HCT116 (cell line): ENCODE measurements at regions not wholly inside any gene's neighbourhood (a gene's known extent, or its start where the extent isn't known, plus 50 kb on each side); places are given as distances from the start of the nearest gene placed in this dataset.

Experiments used
- ATAC-seq: fragments of 200-7000 bp; cut with Tn5 transposase; 2 replicates; pipeline ENCODE4 v1.9.1; 2020; ENCODE audit warnings: mild to moderate bottlenecking, moderate library complexity
- BruUV-seq: library from RNA; stranded (reverse); fragments of 400-500 nt; replicated peaks from 2 replicates; lab custom pipeline; 2021; lab: Mats Ljungman, UMichigan
- CTCF ChIA-PET: fragments of 300-600 bp; sonication (Branson Sonifier 250); formaldehyde crosslinking; loops from one replicate; lab custom pipeline; 2021; ENCODE audit warnings: antibody characterized with exemption; lab: Charles Lee
- POLR2A ChIA-PET: fragments of 300-600, 350-600 bp; sonication (Branson Sonifier 250); formaldehyde crosslinking; loops from one replicate; lab custom pipeline; 2021; ENCODE audit warnings: antibody characterized with exemption; lab: Charles Lee
- RAD21 ChIA-PET, 2 experiments: fragments of 300-600 bp; sonication (Branson Sonifier 250); formaldehyde crosslinking; loops; one replicate each; lab custom pipeline; 2023; ENCODE audit warnings: low total read pairs in 2 of 2; ENCODE audit not compliant: uncharacterized antibody in 2 of 2, unreplicated experiment in 2 of 2, low non-redundant PET in 1 of 2; lab: Charles Lee
- DNase-seq: peaks from one replicate; pipeline ENCODE4 v3.0.0-alpha.2; 2010; ENCODE audit warnings: low read depth, low spot score
- H2AFZ ChIP-seq: fragments of 200-600 bp; shearing (Covaris generic), sonication (generic); 2 replicates; pipeline ENCODE4 v1.6.1; 2017; ENCODE audit warnings: low read depth, mixed run types, mixed read lengths, antibody characterized with exemption, low read length; ENCODE audit not compliant: poor library complexity, severe bottlenecking
- H3K27ac ChIP-seq: 2 replicates; pipeline ENCODE4 v1.5.1; 2012; ENCODE audit warnings: low read depth, low read length
- H3K27me3 ChIP-seq: fragments of 200-600 bp; sonication (generic); 2 replicates; pipeline ENCODE4 v1.6.1; 2016; ENCODE audit warnings: mixed run types, low read length, mixed read lengths; ENCODE audit not compliant: insufficient read depth
- H3K36me3 ChIP-seq, 2 experiments: fragments of 200-500 bp in 1 of 2; fragments of 200-600 bp in 1 of 2; sonication (Bioruptor generic) in 1 of 2; sonication (generic) in 1 of 2; 2 replicates each; pipeline versions ENCODE4 v1.5.1 to v1.6.1; 2014 to 2016; ENCODE audit warnings: low read length in 2 of 2, inconsistent platforms in 1 of 2, mixed read lengths in 1 of 2, mixed run types in 1 of 2; ENCODE audit not compliant: insufficient read depth in 2 of 2, control insufficient read depth in 1 of 2
- H3K4me1 ChIP-seq, 2 experiments: fragments of 200-600 bp in 1 of 2; sonication (generic) in 1 of 2; 2 replicates each; pipeline versions ENCODE4 v1.5.1 to v1.6.1; 2012 to 2017; ENCODE audit warnings: low read length in 2 of 2, inconsistent platforms in 1 of 2, mild to moderate bottlenecking in 1 of 2, mixed read lengths in 1 of 2, mixed run types in 1 of 2, moderate library complexity in 1 of 2; ENCODE audit not compliant: insufficient read depth in 2 of 2, control insufficient read depth in 1 of 2
- H3K4me2 ChIP-seq: fragments of 200-600 bp; sonication (generic); 2 replicates; pipeline ENCODE4 v1.6.1; 2017; ENCODE audit warnings: mixed run types, low read length, mixed read lengths
- H3K4me3 ChIP-seq, 2 experiments: fragments of 200-600 bp in 1 of 2; sonication (generic) in 1 of 2; replicated peaks in 1 of 2; 2 replicates each; pipeline ENCODE4 v1.5.1; 2011 to 2016; ENCODE audit warnings: low read length in 2 of 2, control low read depth in 1 of 2, low read depth in 1 of 2, mild to moderate bottlenecking in 1 of 2, mixed read lengths in 1 of 2, mixed run types in 1 of 2
- H3K79me2 ChIP-seq: fragments of 200-600 bp; sonication (generic); 2 replicates; pipeline ENCODE4 v1.6.1; 2017; ENCODE audit warnings: mild to moderate bottlenecking, mixed run types, low read length, moderate library complexity, mixed read lengths; ENCODE audit not compliant: insufficient read depth
- H3K9ac ChIP-seq: fragments of 200-600 bp; sonication (generic); 2 replicates; pipeline ENCODE4 v1.6.1; 2016; ENCODE audit warnings: low read length, mixed read lengths
- H3K9me2 ChIP-seq: fragments of 200-600 bp; sonication (generic), shearing (Covaris generic); 2 replicates; pipeline ENCODE4 v1.6.1; 2017; ENCODE audit warnings: mixed run types, mild to moderate bottlenecking, moderate library complexity; ENCODE audit not compliant: insufficient read depth
- H3K9me3 ChIP-seq, 2 experiments: fragments of 200-500 bp in 1 of 2; fragments of 200-600 bp in 1 of 2; sonication (Bioruptor generic) in 1 of 2; sonication (generic) in 1 of 2; 2 replicates each; pipeline ENCODE4 v1.6.1; 2014 to 2017; ENCODE audit warnings: low read length in 2 of 2, mixed read lengths in 2 of 2, inconsistent platforms in 1 of 2, low read depth in 1 of 2, mild to moderate bottlenecking in 1 of 2, mixed run types in 1 of 2, moderate library complexity in 1 of 2; ENCODE audit not compliant: control insufficient read depth in 1 of 2, insufficient read depth in 1 of 2
- H4K20me1 ChIP-seq: fragments of 200-600 bp; sonication (generic), shearing (Covaris generic); 2 replicates; pipeline ENCODE4 v1.6.1; 2017; ENCODE audit warnings: mixed run types, mild to moderate bottlenecking, moderate library complexity; ENCODE audit not compliant: insufficient read depth
- CEBPB ChIP-seq: IDR thresholded peaks from 2 replicates; pipeline ENCODE4 v1.6.1; 2012; ENCODE audit warnings: low read depth
- ELF1 ChIP-seq: IDR thresholded peaks from 2 replicates; pipeline ENCODE4 v1.6.1; 2012; ENCODE audit warnings: low read depth, borderline replicate concordance
- FOSL1 ChIP-seq: IDR thresholded peaks from 2 replicates; pipeline ENCODE4 v1.6.1; 2012; ENCODE audit warnings: low read depth
- JUND ChIP-seq: IDR thresholded peaks from 2 replicates; pipeline ENCODE4 v1.6.1; 2012
- POLR2A ChIP-seq: IDR thresholded peaks from 2 replicates; pipeline ENCODE4 v1.7.0; 2011; ENCODE audit warnings: borderline replicate concordance; ENCODE audit not compliant: insufficient read depth, insufficient read length; ENCODE audit errors: extremely low read depth
- RAD21 ChIP-seq: IDR thresholded peaks from 2 replicates; pipeline ENCODE4 v1.6.1; 2012; ENCODE audit warnings: low read depth, mild to moderate bottlenecking
- REST ChIP-seq: IDR thresholded peaks from 2 replicates; pipeline ENCODE4 v1.6.1; 2012; ENCODE audit warnings: low read depth
- SIN3A ChIP-seq: IDR thresholded peaks from 2 replicates; pipeline ENCODE4 v1.6.1; 2012; ENCODE audit warnings: low read depth
- SRF ChIP-seq: IDR thresholded peaks from 2 replicates; pipeline ENCODE4 v1.6.1; 2012; ENCODE audit warnings: low read depth
- TCF7L2 ChIP-seq: IDR thresholded peaks from 2 replicates; pipeline ENCODE4 v1.7.0; 2011; ENCODE audit warnings: borderline replicate concordance, inconsistent platforms; ENCODE audit not compliant: insufficient read depth, insufficient read length; ENCODE audit errors: extremely low read depth
- ZFX ChIP-seq: fragments of 450-650 bp; IDR thresholded peaks from 2 replicates; pipeline ENCODE4 v1.6.1; 2017
- intact Hi-C: fragments of 100-400 bp; cut with micrococcal nuclease; formaldehyde crosslinking; loops from 2 replicates; pipeline ENCODE4 v1.10.0; 2022
- TF ChIP-seq, protein P1 (sequence below), 3 experiments: fragments of 200-600 bp in 1 of 3; sonication (generic) in 1 of 3; IDR thresholded peaks in 2 of 3; conservative IDR thresholded peaks in 1 of 3; 2 replicates each; pipeline ENCODE4 v1.5.1; 2012 to 2017; ENCODE audit warnings: low read depth in 2 of 3, low read length in 2 of 3, antibody characterized with exemption in 1 of 3, borderline replicate concordance in 1 of 3, control low read depth in 1 of 3, mild to moderate bottlenecking in 1 of 3, mixed read lengths in 1 of 3, mixed run types in 1 of 3, moderate library complexity in 1 of 3; ENCODE audit not compliant: insufficient read depth in 1 of 3

- TF ChIP-seq JUND (no peak), FOSL1 (no peak)
- TF ChIP-seq, all 23 proteins: peak for 0
These were observed 244.0 kb downstream of the RHOU start (continued) for GRCh38 chr1:228979325-228979699.

DNA sequence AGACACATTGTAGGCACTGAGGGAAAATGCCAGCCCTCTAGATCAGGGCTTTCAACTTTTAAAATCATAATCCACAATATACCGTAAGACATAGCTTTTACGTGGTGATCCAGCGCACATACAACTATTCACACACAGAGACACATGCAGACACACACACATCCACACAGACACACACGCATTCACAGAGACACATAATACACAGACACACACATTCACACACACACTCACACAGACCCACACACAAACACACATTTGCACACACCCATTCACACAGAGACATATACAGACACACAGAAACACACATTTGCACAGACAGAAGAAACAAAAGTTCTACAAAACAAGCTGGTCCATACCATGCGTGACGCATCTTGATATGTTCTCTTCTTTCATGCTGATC, 244.5 kb downstream of the RHOU start:
- ChIA-PET RAD21 (no interaction called here), CTCF (no interaction called here), POLR2A (no interaction called here)
- no peaks in the 10 kb centered on the region for H3K27me3 ChIP-seq
- H3K27ac ChIP-seq = no peak overlapping the region
- intact Hi-C loops = no loop called here
- H3K36me3 ChIP-seq = no peaks in the 10 kb centered on the region
- no peak overlapping the region for H3K4me2 ChIP-seq
- H3K9ac ChIP-seq = no peak overlapping the region
- H2AFZ ChIP-seq = no peak overlapping the region
- H4K20me1 ChIP-seq = no peaks in the 10 kb centered on the region
- no peak for ATAC-seq
- H3K9me2 ChIP-seq = no peaks in the 10 kb centered on the region
- H3K9me3 ChIP-seq = no peaks in the 10 kb centered on the region
- no TSS peak for BruUV-seq
- no peak for DNase-seq
- no peaks in the 10 kb centered on the region for H3K4me1 ChIP-seq
- TF ChIP-seq ZFX = no peak
- no peak for TF ChIP-seq REST
- TF ChIP-seq, protein P1, sequence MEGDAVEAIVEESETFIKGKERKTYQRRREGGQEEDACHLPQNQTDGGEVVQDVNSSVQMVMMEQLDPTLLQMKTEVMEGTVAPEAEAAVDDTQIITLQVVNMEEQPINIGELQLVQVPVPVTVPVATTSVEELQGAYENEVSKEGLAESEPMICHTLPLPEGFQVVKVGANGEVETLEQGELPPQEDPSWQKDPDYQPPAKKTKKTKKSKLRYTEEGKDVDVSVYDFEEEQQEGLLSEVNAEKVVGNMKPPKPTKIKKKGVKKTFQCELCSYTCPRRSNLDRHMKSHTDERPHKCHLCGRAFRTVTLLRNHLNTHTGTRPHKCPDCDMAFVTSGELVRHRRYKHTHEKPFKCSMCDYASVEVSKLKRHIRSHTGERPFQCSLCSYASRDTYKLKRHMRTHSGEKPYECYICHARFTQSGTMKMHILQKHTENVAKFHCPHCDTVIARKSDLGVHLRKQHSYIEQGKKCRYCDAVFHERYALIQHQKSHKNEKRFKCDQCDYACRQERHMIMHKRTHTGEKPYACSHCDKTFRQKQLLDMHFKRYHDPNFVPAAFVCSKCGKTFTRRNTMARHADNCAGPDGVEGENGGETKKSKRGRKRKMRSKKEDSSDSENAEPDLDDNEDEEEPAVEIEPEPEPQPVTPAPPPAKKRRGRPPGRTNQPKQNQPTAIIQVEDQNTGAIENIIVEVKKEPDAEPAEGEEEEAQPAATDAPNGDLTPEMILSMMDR (IDR thresholded peaks at IDR 0.05 in 2 of 3, conservative IDR thresholded peaks at IDR 0.05 in 1 of 3; ENCODE audit: borderline replicate concordance in 1 of 3, insufficient read depth in 1 of 3, low read depth in 2 of 3, low read length in 2 of 3) = no peak
- no peak for TF ChIP-seq RAD21
- TF ChIP-seq SRF = no peak
- no peak for TF ChIP-seq POLR2A
- TF ChIP-seq TCF7L2 = no peak
- no peak for TF ChIP-seq FOSL1
- no peak for TF ChIP-seq JUND
- TF ChIP-seq SIN3A = no peak
- no peak for TF ChIP-seq CEBPB
- no peak for TF ChIP-seq ELF1
- TF ChIP-seq, all 23 proteins: peak for 0
- Histone ChIP-seq H3K4me3 (no peak overlapping the region), H3K79me2 (no peaks in the 10 kb centered on the region)
